NCI-H2227 (cell line): ENCODE measurements at regions not wholly inside any gene's neighbourhood (a gene's known extent, or its start where the extent isn't known, plus 50 kb on each side); places are given as distances from the start of the nearest gene placed in this dataset.
"Not testable (repeated sequence)": the region's sequence is repeated elsewhere in the genome, so short reads cannot be mapped to it uniquely, and the experiment has no call there.

Source experiments
- DNase-seq: peaks from one replicate; lab custom pipeline; 2025; ENCODE audit not compliant: unreplicated experiment; lab: John Stamatoyannopoulos, UW

DNA sequence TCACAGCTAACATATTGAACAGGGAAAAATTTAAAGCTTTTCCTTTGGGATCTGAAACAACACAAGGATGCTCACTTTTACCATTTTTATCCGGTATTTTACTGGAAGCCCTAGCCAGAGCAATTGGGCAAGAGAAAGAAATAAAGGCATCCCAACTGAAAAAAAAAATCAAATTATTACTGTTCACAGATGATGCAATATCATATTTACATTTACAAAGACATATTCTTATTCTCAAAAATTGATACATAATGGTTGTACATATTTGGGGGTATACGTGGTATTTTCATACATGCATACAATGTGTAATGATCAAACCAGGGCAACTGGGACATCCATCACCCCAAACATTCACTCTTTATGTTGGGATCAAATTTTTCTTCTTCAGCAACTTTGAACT, 337.0 kb upstream of the SLC7A11 start:
- no peak for DNase-seq

DNA sequence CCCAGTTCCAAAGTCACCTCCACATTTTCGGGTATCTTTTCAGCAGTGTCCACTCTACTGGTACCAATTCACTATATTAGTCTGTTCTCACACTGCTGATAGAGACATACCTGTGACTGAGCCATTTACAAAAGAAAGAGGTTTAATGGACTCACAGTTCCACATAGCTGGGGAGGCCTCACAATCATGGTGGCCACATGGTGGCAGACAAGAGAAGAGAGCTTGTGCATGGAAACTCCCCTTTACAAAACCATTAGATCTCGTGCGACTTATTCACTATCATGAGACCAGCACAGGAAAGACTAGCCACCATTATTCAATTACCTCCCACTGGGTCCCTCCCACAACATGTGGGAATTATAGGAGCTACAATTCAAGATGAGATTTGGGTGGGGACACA, 335.7 kb upstream of the SLC7A11 start:
- not testable (repeated sequence) for DNase-seq

DNA sequence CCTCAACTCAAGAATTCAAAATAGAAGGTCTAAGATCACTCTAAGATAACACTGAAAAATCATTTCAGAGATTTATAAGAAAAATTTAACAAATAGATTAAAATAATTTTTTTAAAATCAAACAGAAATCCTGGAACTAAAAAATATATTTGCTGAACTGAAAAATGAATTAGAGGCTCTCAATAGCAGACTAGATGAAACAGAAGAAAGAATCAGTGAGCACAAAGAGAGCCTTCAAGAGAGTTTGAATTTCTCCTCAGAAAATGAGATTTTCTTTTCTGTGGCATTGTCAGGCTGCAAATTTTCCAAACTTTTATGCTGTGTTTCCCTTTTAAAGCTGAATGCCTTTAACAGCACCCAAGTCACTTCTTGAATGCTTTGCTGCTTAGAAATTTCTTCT, 335.0 kb upstream of the SLC7A11 start:
- DNase-seq, result no peak

DNA sequence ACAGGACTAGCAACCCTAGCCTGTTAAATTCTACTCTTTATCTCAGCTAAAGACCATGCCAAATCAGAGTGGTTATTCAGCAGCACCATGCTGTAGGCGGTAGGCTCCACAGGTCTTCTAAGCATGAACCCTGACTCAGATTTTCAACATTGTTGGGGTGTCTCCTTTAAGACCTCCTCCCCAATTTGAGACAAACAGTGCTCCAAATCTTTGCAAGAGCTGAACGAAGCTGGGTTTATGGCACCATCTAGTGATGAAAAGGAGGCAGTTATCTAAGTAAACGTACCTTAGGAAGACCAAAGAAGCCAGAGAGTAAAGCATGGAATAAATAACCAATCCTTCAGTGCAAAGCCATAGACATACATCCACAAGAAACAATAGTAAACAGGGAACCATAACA, 334.5 kb upstream of the SLC7A11 start:
- DNase-seq, result no peak

DNA sequence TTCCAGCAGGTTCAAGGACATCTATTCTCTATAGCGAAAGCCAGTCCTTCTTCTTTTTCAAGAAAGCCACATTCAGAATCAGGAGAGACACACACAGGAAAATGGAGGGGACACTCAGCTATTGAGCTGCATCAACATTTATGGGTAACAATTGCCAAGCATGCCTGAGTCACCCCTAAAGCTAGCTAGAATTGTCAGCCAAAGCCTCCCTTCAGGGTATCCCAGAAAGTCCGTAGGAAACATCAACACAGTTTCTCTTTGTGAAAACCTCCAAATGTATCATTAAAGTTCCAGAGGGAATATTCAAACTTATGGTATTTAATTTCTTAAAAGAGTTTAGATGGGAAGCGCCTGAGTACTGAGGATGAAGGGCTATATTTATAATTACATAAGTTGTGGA, 331.1 kb upstream of the SLC7A11 start:
- no peak for DNase-seq

DNA sequence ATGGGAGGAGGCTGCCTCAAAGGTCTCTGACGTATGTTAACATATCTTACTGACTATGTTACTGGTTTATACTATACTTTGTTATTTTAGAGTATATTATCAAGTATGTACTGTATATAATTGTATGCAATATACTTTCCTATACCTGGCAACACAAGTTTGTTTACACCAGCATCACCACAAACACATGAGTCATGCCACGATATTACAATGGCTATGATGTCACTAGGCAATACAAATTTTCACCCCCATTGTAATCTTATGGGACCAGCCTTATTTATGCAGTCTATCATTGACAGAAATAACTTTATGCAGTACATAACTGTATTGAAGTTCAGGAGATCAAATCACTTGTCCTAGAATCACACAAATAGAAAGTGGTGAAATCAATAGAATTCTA, 329.9 kb upstream of the SLC7A11 start:
- no peak for DNase-seq

DNA sequence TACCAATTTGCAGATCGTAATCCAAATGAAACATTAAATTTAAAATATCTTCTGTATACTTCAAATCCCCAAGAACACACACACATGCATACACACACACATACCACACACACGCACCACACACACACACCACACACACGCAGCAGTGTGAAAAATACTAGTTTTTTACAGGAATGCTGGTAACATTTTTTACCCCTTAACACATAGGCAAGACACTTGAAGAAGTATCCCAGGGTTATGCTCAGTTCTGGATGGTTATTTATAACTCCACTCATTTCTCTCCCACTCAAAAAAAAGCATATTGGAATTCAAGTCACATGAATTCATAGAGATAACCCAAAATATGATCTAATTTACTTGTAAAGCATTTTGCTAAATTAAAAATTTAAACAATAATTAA, 325.5 kb upstream of the SLC7A11 start:
- no peak for DNase-seq

DNA sequence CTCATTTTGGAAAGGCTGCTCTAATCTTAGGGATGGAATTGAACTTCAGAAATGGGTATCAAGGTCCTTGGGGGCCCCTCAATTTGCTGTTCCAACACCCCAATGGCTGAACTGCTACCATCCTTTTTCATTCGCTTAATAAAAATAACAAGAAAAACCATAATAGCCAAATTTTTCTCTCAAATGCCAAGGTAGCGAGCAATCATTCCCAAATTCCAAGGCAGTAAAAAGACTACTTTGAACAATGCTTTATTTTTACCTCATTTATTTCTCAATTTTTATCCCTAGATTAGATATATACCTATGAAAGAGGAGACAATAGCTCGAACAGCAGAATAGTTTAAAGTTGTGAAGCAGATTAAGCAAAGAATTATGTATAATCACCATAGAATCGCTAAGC, 323.4 kb upstream of the SLC7A11 start:
- no peak for DNase-seq

DNA sequence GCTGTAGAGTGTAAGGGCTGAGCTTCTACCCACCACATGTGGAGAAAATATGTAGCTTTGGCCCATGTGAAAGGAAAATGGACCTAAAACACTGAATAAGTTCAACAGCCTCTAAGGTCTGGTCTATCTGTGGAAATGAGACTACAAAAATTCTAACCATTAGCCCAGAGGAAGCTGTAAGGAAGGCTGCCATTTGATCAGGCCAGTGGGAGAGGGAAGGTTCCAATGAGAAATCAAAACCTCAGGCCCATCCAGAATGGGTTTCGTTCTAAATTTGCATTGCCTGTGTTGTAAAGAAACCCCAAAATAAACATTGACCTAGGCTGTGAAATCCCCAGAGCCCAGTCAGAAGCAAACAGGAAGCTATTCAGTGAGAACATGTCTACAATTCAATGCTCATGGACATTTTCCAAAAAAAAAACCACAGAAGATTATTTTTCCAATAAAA, 320.4 kb upstream of the SLC7A11 start:
- no peak for DNase-seq

DNA sequence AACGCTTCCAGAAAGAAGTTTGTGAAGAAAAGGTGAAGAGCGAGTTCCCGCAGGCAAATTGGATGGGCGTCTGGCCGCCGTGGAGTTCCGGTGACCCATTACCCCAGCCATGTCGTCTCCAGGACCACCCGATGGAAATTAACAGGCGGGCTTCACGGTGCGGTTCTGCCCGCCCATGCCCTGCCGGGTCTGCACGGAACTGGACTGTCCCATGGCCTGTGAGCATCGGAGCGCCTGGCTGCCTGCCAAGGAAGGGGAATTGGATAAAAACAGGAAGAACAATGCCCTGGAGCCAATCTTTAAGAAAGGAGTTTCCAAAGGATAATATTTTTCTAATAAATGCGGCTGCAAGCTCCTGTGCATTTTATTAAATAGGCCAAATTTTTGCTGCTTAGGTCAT, 319.8 kb upstream of the SLC7A11 start:
- DNase-seq, result no peak

DNA sequence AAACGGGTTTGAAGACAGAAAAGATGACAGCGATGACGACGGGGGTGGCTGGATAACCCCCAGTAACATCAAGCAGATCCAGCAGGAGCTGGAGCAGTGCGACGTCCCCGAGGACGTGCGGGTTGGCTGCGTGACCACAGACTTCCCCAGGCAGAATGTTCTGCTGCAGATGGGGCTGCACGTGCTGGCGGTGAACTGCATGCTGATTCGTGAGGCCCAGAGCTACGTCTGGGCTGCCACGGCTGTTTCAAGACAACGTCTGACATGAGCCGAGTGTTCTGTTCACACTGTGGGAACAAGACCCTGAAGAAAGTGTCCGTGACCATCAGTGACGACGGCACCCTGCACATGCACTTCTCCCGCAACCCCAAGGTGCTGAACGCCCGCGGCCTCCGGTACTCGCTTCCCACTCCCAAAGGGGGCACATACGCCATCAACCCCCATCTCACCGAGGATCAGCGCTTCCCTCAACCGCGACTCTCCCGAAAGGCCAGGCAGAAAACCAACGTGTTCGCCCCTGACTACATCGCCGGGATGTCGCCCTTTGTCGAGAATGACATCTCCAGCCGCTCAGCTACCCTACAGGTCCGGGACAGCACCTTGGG, 319.2 kb upstream of the SLC7A11 start:
- DNase-seq, result no peak

DNA sequence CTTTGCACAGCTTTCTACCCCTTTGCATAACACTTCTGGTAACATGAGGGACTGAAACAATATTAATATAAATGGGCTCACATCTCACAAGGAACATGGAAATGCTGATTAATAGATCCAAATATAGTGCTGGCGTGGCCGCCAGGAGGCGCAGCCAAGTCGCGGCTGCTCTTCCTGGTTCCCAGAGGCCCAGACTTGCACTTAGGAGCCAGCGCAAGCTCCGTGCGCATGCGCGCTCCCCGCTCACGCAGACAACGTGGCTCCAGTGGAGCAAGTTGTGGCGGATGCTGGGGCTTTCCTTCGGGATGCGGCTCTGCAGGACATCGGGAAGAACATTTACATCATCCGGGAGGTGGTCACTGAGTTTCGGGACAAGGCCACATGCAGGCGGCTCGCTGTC, 318.3 kb upstream of the SLC7A11 start:
- DNase-seq, result no peak

DNA sequence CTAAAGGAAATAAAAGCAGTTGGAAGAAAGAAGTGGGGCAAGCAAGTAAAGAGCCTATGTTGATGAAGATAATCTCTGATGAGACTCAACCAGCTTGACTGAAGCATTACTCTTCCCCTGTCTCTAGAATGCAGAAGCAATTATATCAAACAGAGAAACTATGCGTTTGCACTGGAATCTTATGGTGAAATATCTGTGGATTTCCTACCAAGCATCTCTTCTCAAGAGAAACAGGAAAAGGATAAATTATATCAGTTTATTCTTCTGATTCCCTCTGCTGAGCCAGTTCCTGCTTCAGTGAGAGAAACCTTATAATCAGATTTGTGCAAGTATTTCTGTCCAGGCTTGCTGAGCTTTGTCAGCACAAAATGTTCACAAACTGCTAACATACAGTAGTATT, 316.7 kb upstream of the SLC7A11 start:
- no peak for DNase-seq

DNA sequence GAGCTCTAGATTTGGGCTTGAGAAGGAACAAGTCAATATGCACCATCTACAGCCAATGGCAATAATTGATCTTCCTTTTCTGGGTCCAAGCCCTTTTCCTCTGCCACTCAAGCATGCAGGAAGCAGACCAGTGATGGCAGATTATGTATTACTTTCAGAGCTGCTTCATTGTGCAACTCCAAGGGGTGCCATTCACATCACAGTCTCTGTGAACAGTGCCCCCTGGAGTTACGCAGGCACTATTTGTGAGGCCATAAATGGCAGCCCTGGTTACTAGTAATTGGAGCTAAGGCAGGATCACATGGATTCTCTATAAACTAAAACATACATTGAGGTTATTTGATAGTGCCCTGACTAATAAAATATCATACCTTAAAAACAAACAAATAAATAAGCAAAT, 313.4 kb upstream of the SLC7A11 start:
- DNase-seq, result no peak

DNA sequence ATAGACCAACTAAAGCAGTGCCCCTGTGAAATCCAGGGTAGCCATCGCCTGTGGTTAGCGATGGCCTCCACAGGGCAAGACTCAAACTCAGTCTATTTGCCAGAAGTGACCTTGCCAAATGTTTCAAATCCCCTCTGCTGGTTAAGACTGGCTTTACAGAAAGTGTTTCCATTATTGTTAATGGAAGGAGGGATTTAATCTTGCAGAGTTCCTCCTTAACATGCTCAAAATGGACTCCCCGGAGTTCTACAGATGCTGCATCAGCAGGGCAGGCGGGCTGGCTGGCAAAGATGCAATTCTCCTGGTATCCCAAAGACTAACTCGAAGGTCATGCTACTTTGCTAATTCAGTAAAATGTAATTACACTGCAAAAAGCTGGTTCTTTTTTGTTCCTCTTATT, 313.0 kb upstream of the SLC7A11 start:
- no peak for DNase-seq

DNA sequence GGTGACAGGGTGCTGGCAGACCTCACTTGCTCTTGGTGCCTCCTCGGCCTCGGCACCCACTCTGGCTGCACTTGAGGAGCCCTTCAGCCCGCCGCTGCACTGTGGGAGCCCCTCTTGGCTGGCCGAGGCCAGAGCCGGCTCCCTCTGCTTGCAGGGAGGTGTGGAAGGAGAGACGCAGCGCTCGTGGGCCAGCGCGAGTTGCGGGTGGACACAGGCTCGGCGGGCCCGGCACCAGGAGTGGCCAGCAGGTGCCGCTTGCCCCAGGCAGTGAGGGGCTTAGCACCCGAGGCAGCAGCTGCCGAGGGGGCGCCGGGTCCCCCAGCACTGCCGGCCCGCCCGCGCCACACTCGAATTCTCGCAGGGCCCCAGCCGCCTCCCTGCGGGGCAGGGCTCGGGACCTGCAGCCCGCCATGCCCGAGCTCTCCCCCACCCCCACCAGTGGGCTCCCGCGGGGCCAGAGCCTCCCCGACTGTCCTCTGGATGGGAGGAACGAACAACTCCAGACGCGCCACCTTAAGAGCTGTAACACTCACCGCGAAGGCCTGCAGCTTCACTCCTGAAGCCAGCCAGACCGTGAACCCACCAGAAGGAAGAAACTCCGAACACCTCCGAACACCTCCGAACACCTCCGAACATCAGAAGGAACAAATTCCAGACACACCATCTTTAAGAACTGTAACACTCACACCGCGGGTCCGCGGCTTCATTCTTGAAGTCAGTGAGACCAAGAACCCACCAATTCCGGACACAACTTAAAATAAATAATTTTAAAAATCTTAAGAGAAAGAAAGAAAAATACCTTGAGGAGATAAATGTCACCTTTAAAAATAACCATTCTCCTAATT, 311.1 kb upstream of the SLC7A11 start:
- DNase-seq, result no peak

DNA sequence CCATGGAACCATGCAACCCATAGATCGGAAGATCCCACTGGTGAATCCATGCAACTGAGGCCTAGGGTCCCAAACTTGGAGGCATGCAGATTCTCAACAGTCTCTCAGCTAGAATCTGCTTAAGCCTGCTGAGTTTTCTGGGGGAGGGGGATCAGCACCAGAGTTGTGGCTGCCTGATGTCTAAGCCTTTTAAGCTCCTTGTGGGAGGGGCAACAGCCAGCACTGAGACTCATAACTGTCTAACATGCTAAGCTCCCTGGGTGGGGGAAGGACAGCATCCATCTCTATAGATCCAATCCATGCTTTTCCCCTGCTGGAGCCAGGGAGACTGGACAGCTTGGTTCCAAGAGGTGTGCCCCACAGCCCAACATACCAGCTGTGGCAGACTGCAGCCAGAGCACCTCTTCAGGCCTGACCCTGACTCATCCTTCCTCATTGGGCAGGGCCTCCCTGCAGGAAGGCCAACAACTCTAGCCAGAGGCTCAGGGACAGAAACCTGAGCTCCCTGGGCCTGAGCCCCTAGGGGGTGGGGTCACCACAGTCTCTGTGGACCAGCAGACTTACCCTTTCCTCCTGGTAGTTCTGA, 300.1 kb upstream of the SLC7A11 start:
- no peak for DNase-seq

DNA sequence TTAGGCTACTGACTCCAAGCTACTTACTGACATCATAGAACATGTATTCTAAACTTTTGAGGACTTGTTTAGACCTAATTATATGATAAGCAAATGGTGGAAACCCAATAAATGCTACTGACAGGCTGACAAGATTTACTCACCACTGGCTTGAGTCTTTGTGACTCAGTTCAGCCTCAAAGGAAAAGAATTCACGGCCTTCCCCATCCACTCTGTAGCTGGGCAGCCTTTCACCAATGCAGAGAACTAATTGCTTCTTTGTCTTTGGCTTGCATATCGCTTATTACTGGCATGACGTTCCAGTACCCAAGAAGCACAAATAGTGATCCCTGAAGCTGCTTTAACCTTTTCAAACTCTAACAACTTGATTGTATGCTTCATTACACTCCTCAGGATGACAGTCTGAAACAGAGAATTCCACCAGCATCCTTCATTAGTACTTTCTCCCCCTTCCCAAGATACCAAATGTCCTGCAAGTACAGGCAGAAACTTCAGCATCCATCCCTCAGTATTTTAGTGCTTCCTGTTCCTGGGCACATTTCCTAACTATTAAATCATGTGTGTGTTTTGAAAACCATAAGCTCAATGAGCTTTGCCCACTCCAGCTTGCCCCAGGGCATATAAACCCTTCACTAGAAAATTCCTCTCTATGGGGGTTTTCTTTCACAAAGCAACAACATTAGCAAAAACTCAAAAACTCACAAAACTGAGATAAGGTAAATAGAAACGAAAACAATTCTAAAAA, 298.1 kb upstream of the SLC7A11 start:
- DNase-seq, result no peak

DNA sequence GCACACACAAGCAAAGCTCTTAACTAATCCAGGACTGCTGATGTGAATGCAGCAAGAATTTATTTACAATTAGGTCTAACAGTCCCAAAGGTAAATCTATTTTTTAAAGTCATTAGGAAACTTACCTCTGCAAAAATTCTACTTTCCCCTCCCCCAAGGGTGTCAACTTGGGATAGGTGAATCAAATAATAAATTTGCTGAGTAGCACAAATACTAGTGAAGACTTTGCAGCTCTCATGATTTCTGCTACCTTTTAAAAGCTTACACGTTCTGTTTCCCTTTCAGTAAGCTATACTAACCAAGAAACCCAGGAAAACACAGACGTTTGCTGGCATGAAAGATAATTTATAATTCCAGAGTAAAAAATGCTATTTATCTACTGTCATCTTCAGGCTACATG, 296.6 kb upstream of the SLC7A11 start:
- no peak for DNase-seq

DNA sequence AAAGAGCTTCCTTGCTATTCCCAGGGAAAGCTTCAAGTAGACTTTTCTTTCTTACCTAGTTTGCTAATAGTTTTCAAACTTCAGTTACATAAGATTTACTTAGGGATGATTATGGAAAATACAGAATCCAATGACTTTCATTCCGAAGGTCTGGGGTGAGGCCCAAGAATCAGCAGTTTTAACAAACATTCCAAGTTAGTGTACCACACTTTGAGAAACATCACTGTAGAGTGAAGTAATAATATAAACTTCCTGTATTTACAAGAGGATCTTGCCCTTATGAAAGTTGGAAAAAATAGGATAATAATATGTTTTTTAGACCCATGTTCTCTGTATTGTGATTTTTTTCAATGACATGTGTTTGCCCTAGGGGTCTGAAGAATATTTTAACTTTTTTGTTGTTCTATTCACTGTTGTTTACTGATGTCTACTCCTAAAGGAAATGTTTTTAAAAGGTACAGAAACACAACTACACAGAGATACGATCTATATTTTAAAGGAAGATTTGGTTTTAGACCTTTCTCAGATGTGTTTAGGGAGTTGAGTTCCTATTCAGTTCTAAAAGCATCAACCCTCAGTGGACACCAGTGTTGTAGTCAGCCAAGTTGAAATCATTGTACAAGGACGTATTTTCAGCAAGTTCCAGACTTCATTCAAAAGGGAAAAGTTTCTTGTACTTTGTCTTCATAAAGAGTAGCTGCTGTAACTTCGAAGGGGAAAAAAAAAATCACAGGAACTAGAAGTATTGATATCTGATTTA, 295.8 kb upstream of the SLC7A11 start:
- DNase-seq, result no peak

DNA sequence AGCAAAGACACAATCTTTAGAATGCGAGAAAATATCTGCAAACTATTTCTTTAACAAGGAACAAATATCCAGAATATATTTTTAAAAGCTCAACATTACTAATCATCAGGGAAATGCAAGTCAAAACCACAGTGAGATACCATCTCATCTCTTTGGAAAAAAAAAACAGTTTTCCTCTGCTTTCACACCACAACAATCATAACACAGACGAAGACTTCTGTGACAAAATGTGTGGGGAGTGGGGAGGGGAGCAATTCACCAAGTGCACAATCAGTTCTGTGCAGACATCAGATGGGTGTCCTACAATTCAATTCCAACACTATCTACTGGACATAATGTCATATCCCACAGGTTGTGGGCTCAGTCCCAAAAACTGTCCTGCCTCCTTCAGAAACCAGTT, 293.2 kb upstream of the SLC7A11 start:
- no peak for DNase-seq
